ENCODE measurements at regions not wholly inside any gene's neighbourhood (a gene's known extent, or its start where the extent isn't known, plus 50 kb on each side); places are given as distances from the start of the nearest gene placed in this dataset.
"Not testable (repeated sequence)": the region's sequence is repeated elsewhere in the genome, so short reads cannot be mapped to it uniquely, and the experiment has no call there.

DNA sequence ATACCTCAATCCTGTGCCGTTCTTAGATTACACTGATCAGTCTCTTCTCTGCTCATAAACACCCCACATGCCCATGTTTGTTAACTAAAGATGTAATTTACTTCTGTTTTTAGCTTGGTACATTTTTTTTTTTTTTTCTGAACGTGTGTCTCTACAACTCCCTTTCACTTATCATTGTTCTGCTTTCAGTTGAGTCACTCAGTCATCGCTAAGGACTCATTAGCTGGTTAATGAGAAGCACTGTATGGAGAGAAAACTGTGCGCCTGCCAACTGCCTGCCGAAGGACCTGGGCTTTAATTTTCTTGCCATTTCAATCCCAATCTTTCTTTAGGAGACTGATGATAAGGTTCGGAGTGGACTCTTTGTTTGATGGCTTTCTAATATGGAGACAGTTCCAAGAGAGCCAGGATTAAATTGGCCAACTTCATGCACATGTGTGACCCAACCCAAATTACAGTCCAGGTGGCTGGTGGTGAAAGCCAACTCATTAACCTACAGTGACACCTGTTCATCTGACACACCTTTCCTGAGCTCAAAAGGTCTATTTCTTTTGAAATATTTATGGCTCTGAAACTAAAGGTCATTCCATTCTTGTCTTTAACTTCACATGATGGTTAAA is 334.1 kb downstream of the BCKDHB start:
- H3K4me3 Mint-ChIP-seq, result no peak overlapping the region
- no peaks in the 10 kb centered on the region for H3K36me3 Mint-ChIP-seq (ENCODE audit: low read depth)
- H3K27ac Mint-ChIP-seq, result no peak overlapping the region
- no peaks in the 10 kb centered on the region for H3K27me3 Mint-ChIP-seq
- no peaks in the 10 kb centered on the region for H3K4me1 Mint-ChIP-seq (ENCODE audit: low read depth)
- DNase-seq, result no peak
- H3K9me3 Mint-ChIP-seq, result no peaks in the 10 kb centered on the region

GRCh38 chr6:80439721-80440470 is 333.4 kb downstream of the BCKDHB start:
- no peak for DNase-seq
- Mint-ChIP-seq H3K36me3 (ENCODE audit: low read depth) (no peaks in the 10 kb centered on the region), H3K4me1 (ENCODE audit: low read depth) (no peaks in the 10 kb centered on the region), H3K4me3 (no peak overlapping the region), H3K9me3 (no peaks in the 10 kb centered on the region), H3K27ac (no peak overlapping the region), H3K27me3 (no peaks in the 10 kb centered on the region)

DNA sequence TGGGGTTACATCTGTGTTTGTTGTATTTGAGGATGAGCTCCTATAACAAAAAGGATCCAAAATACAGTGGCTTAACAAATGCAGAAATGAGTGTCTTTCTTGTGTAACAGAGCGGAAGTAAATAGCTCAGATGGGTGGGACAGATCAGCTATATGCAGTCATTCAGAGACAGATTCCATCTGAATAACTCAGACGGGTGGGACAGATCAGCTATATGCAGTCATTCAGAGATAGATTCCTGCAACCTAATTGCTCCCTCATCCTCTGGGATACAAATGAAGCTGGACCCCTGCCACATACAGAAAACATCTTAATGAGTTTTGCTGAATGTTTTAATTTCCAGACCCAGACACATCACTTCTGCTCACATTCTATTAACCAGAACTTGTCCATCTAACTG is 332.3 kb downstream of the BCKDHB start:
- DNase-seq, result no peak
- Mint-ChIP-seq H3K4me1 (ENCODE audit: low read depth) (no peaks in the 10 kb centered on the region), H3K9me3 (no peaks in the 10 kb centered on the region), H3K27me3 (no peaks in the 10 kb centered on the region), H3K36me3 (ENCODE audit: low read depth) (no peaks in the 10 kb centered on the region), H3K4me3 (no peak overlapping the region), H3K27ac (no peak overlapping the region)

DNA sequence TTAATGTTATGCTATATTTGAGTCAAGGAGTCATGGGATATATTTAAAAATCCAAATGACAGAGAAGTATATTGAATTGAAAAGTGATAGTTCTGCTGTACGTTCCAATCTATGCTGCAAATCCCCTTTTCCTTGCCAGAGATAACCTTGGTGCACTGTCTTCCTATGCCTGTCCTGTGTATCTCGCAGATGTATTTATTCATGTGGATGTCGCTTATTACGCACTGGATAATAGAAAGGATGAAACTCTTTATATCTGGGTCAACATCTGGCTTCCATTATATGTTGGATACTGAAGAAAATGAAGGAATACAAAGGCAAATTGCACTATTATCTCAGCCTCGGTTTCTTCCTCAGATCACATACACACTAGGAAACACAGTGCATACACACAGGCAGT is 331.3 kb downstream of the BCKDHB start:
- no peak overlapping the region for H3K4me3 Mint-ChIP-seq
- DNase-seq, result no peak
- H3K9me3 Mint-ChIP-seq, result no peaks in the 10 kb centered on the region
- H3K4me1 Mint-ChIP-seq (ENCODE audit: low read depth), result no peaks in the 10 kb centered on the region
- no peak overlapping the region for H3K27ac Mint-ChIP-seq
- no peaks in the 10 kb centered on the region for H3K27me3 Mint-ChIP-seq
- H3K36me3 Mint-ChIP-seq (ENCODE audit: low read depth), result no peaks in the 10 kb centered on the region

GRCh38 chr6:80437221-80437620 is 330.8 kb downstream of the BCKDHB start:
- Mint-ChIP-seq H3K4me3 (no peak overlapping the region), H3K9me3 (peaks cover 2% of the 10 kb centered on the region), H3K27ac (no peak overlapping the region), H3K4me1 (ENCODE audit: low read depth) (no peaks in the 10 kb centered on the region), H3K36me3 (ENCODE audit: low read depth) (no peaks in the 10 kb centered on the region), H3K27me3 (no peaks in the 10 kb centered on the region)
- DNase-seq, result no peak

DNA sequence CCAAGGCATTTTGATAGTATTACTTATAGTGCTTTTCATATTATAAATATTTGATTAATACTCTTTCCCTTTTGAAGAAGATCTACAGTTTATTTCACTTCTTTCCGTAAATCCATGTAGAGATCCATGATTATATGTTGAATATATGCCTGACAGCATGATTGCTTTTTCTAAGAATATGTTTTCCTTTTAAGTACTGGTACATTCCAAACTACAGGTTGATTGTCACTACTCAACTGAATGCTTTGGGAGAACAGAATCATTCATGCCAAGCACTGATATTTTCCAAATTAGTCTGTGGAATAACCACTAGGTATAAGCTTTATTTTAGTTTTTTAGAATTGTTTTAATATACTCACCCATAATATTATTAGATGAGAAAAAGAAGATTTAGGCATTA is 330.2 kb downstream of the BCKDHB start:
- Mint-ChIP-seq H3K36me3 (ENCODE audit: low read depth) (no peaks in the 10 kb centered on the region), H3K4me1 (ENCODE audit: low read depth) (no peaks in the 10 kb centered on the region)

DNA sequence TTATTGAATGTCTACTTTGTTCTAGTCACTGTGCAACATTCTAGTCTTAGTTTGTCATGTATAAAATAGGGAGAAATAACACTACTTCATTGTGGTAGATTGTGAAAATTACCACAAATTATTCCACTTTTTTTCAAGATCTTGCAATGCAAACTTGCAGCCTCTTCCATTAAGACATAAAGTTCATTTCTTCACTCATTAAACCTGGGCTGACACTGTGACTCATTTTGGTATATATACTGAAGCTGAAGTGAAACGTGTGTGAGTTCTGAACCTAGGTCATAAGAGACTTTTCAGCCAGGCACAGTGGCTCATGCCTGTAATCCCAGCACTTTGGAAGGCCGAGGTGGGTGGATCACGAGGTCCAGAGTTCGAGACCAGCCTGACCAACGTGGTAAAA is 329.0 kb downstream of the BCKDHB start:
- Mint-ChIP-seq H3K4me3 (no peak overlapping the region), H3K9me3 (peaks cover 8% of the 10 kb centered on the region), H3K27me3 (no peaks in the 10 kb centered on the region), H3K36me3 (ENCODE audit: low read depth) (no peaks in the 10 kb centered on the region), H3K4me1 (ENCODE audit: low read depth) (no peaks in the 10 kb centered on the region), H3K27ac (no peak overlapping the region)
- DNase-seq, result no peak

More for the DNA sequence above, 330.2 kb downstream of the BCKDHB start:
- no peak for DNase-seq
- no peak overlapping the region for H3K4me3 Mint-ChIP-seq
- peaks cover 2% of the 10 kb centered on the region for H3K9me3 Mint-ChIP-seq
- no peaks in the 10 kb centered on the region for H3K27me3 Mint-ChIP-seq
- no peak overlapping the region for H3K27ac Mint-ChIP-seq

GRCh38 chr6:80434691-80435350 is 328.4 kb downstream of the BCKDHB start:
- Mint-ChIP-seq H3K4me1 (ENCODE audit: low read depth) (no peaks in the 10 kb centered on the region), H3K27ac (no peak overlapping the region), H3K36me3 (ENCODE audit: low read depth) (no peaks in the 10 kb centered on the region), H3K27me3 (no peaks in the 10 kb centered on the region), H3K9me3 (peaks cover 11% of the 10 kb centered on the region), H3K4me3 (no peak overlapping the region)
- no peak for DNase-seq

DNA sequence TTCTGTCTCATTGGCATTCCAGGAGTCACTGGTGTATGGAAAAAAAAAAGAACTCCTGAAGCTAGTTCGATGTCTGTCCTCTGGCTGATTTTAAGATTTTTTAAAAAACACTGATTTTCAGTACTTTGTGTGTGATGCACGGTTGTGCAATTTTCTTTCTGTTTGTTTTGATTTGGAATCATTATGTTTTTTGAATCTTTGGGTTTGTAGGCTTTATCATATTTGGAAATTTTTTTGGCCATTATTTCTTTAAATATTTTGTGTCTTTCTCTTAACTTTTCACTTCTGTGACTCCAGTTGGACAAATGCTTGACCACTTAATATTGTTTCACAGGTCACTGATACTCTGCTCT is 327.2 kb downstream of the BCKDHB start:
- no peak overlapping the region for H3K4me3 Mint-ChIP-seq
- peaks cover 16% of the 10 kb centered on the region for H3K9me3 Mint-ChIP-seq
- no peak overlapping the region for H3K27ac Mint-ChIP-seq

DNA sequence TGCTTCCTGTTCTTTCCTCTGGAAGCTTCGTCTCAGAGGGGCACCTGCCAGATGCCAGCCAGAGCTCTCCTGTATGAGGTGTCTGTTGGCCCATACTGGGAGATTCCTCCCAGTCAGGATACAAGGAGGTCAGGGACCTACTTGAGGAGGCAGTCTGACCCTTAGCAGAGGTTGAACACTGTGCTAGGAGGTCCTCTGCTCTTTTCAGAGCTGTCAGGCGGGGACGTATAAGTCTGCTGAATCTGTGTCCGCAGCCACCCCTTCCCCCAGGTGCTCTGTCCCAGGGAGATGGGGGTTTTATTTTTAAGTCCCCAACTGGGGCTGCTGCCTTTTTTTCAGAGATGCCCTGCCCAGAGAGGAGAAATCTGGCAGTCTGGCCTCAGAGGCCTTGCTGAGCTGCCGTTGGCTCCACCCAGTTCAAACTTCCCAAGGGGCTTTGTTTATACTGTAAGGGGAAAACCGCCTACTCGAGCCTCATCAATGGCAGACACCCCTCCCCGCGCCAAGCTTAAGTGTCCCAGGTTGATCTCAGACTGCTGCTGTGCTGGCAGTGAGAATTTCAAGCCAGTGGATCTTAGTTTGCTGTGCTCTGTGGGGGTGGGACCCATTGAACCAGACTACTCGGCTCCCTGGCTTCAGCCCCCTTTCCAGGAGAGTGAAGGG is 326.7 kb downstream of the BCKDHB start:
- H3K9me3 Mint-ChIP-seq, result peaks cover 19% of the 10 kb centered on the region
- DNase-seq, result no peak
- H3K27me3 Mint-ChIP-seq, result no peaks in the 10 kb centered on the region
- no peaks in the 10 kb centered on the region for H3K4me1 Mint-ChIP-seq (ENCODE audit: low read depth)
- H3K36me3 Mint-ChIP-seq (ENCODE audit: low read depth), result no peaks in the 10 kb centered on the region
- no peak overlapping the region for H3K4me3 Mint-ChIP-seq
- H3K27ac Mint-ChIP-seq, result no peak overlapping the region

More for the DNA sequence above, 327.2 kb downstream of the BCKDHB start:
- no peak for DNase-seq
- Mint-ChIP-seq H3K36me3 (ENCODE audit: low read depth) (no peaks in the 10 kb centered on the region), H3K4me1 (ENCODE audit: low read depth) (no peaks in the 10 kb centered on the region), H3K27me3 (no peaks in the 10 kb centered on the region)

GRCh38 chr6:80425089-80425823 is 318.8 kb downstream of the BCKDHB start:
- peaks cover 14% of the 10 kb centered on the region for H3K36me3 Mint-ChIP-seq (ENCODE audit: low read depth)
- H3K4me1 Mint-ChIP-seq (ENCODE audit: low read depth), result no peaks in the 10 kb centered on the region
- H3K4me3 Mint-ChIP-seq, result no peak overlapping the region
- DNase-seq, result no peak
- H3K27me3 Mint-ChIP-seq, result no peaks in the 10 kb centered on the region
- peaks cover 46% of the 10 kb centered on the region for H3K9me3 Mint-ChIP-seq
- H3K27ac Mint-ChIP-seq, result no peak overlapping the region

- Mint-ChIP-seq H3K9me3 (peaks cover 43% of the 10 kb centered on the region), H3K4me3 (no peak overlapping the region), H3K4me1 (ENCODE audit: low read depth) (no peaks in the 10 kb centered on the region), H3K27me3 (no peaks in the 10 kb centered on the region), H3K36me3 (ENCODE audit: low read depth) (peaks cover 2% of the 10 kb centered on the region), H3K27ac (no peak overlapping the region)
- DNase-seq, result no peak
Observed at GRCh38 chr6:80411486-80411885, 305.0 kb downstream of the BCKDHB start.

- H3K9me3 Mint-ChIP-seq, result peaks cover 32% of the 10 kb centered on the region
- H3K4me3 Mint-ChIP-seq; H3K4me1 Mint-ChIP-seq (ENCODE audit: low read depth); H3K27me3 Mint-ChIP-seq; H3K27ac Mint-ChIP-seq; DNase-seq; H3K36me3 Mint-ChIP-seq (ENCODE audit: low read depth): not testable (repeated sequence)
Observed at GRCh38 chr6:80407976-80408375, 301.5 kb downstream of the BCKDHB start.

GRCh38 chr6:80404889-80405288 is 298.4 kb downstream of the BCKDHB start:
- Mint-ChIP-seq H3K36me3 (ENCODE audit: low read depth) (no peaks in the 10 kb centered on the region), H3K27ac (no peak overlapping the region), H3K9me3 (peaks cover 36% of the 10 kb centered on the region), H3K27me3 (no peaks in the 10 kb centered on the region), H3K4me3 (no peak overlapping the region), H3K4me1 (ENCODE audit: low read depth) (no peaks in the 10 kb centered on the region)
- no peak for DNase-seq

Data from activated T-cell treated with anti-CD3 and anti-CD28 coated beads, Interleukin-2, amount 50 U/mL, for 24 hours (primary cell).